ENCODE measurements at regions not wholly inside any gene's neighbourhood (a gene's known extent, or its start where the extent isn't known, plus 50 kb on each side); places are given as distances from the start of the nearest gene placed in this dataset.

DNA sequence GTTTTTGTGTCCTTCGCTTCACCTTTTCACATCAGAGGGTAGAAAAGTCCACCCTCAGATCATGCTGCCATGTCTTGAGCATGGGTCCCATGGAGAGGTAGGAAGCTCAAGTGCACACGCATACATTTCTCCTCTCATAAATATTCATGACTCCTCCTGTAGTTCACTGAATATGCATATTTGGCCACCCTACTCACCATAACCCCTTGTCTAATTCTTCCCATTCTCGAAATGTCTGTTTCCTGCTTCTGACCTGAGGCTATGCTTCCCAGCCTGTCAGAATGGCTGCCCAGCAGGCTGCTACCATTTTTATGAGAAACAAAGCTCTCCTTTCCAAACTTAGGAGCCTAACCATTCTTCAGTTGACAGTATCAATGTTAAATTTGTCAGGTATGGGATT, 86.5 kb downstream of the ADRA2C start:
- no peak for DNase-seq

DNA sequence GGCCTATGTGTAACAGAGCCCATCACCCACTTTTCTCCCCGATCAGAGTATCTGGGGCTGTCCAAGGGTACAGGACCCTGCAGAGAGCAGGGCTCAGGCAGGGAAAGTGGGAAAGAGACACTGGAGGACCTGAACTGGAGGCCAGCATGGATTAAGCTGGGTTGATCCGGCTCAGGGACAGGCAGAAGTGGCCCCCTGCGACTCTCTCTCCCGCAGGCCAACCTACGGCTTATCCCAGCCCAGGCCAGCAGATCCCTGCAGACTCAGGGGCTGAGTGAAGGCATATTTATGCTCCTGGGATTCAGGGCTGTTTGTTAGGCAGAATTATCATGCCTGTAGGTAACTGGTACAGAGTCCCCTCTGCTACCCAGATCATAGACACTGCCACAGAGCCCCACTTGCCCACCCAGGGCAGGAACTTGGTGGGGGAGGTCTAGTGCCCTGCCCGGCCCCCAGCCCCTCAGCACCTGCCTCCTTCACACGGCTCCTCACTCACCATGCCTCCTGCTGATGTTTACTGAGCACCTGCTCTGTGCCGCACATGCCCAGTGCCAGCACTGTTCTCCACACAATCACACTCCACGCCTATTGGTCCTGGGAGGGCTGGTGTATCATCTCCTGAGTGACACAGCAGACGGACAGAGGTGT, 87.3 kb downstream of the ADRA2C start:
- no peak for DNase-seq

DNA sequence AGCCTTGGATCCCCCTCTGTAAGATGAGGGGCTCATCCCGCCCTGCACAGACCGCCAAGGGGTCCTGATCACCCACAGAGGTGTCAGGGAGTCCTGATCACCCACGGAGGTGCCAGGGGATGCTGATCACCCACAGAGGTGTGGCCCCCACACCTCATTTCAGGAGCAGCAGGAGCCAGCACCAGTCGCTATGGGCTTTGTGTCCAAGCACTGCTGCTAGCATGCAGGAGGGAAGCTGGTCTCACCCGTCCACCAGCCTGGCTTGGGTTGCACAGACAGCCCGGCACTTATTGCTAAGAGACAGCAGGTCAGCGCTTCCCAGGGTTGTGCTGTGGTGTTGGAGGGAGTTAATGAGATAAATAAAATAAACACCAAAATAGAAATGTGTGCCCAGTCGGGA, 88.5 kb downstream of the ADRA2C start:
- no peak for DNase-seq

DNA sequence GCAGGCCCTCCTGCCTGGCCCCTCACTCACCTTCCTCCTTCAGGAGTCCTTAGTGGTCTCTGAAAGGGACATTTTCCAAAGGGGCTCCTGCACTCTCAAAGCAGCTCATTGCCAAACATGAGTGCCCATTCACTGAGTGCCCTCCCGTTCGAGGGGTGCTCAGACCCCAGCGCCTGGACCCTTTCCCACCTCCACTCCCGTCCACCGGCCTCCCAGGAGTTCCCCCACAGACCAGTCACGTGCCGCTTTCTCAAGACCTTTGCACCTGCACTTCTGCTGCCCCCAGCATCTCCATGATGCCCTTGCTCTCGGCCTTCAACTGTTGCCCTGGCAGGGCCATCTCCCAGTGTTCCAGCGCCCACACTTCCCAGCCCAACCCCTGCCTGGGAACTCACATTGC, 89.5 kb downstream of the ADRA2C start:
- DNase-seq: no peak

DNA sequence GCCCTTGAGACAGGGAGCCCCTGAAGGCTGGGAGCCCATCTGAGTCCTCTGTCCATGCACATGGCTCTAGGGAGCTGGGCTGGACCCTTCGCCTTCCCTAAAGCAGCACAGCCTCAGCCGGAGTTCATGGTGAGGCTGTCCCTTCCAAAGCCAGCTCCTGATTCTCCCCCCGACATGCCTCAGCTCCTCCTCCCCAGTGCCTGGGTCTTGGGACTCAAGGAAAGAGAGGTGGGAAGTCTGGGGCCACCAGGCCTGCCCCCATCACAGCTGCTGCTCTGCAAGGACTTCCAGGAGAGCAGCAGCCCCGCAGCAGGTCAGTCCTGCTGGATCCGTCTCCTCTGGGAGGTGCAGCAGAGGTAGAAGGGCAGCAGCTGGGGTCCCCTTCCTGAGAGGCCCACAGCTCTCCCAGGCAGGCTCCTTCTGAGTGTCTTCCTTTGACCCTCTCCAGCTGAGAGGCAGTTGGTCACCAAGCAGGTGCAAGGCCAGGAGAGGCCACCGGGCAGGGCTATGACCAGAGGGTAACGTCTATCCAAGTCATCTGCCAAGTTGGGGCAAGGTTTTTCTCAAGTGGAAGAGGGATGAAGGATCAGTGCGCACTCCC, 90.5 kb downstream of the ADRA2C start:
- no peak for DNase-seq

DNA sequence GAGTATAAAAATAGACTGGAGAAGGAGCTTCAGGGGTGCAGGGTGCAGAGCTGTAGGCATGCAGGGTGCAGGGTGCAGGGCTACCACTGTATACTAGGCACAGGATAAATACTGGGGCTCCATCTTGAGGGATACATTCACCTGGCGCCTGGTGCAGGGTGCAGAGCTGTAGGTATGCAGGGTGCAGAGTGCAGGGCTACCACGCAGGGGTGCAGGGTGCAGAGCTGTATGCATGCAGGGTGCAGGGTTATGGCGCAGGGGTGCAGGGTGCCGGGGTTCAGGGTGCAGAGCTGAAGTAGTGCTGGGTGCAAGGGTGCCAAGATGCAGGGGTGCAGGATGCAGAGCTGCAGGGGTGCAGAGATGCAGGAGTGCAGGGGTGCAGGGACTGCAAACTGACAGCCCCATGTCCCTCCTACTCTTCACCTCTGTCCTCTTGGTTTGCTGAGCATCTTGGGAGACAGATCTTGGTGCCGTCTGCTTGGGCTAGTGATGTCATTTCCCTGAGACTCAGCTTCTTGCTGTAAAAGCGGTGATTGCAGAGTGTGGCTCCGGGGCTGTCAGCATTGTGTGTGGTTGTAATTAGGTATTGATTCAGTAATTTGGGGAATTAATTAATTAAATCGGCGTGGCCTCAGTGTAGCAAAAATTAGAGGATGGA, 91.2 kb downstream of the ADRA2C start:
- no peak for DNase-seq

DNA sequence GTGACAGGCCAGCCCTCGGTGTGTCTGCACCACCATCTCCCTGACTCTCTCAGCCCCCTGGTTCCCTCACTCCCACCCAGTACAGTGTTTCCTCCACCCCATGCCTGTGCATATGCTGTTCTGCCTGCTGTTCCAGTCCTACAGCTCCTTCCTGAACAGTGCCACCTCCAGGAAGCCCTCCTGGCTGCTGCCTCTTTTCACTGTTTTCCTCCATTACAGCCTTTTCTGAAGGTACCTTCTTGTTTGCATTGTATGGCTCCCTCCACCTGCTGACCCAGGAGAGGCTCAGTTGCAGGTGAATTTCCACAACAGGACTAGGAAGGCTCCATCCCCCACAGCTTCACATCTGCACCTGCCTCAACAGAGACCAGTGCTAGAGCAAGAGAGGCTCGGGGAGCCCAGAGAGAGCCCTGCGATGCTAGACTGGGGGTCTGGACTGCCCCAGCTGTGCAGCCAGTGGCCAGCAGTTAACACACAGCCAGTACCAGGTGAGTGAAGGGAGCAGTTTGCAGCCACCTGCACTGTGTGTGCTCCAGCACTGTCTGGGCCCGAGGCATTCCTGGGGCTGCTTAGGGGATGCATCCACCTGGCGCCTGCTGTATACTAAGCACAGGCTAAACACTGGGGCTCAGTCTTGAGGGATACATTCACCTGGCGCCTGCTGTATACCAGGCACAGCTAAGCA, 92.0 kb downstream of the ADRA2C start:
- DNase-seq: no peak

DNA sequence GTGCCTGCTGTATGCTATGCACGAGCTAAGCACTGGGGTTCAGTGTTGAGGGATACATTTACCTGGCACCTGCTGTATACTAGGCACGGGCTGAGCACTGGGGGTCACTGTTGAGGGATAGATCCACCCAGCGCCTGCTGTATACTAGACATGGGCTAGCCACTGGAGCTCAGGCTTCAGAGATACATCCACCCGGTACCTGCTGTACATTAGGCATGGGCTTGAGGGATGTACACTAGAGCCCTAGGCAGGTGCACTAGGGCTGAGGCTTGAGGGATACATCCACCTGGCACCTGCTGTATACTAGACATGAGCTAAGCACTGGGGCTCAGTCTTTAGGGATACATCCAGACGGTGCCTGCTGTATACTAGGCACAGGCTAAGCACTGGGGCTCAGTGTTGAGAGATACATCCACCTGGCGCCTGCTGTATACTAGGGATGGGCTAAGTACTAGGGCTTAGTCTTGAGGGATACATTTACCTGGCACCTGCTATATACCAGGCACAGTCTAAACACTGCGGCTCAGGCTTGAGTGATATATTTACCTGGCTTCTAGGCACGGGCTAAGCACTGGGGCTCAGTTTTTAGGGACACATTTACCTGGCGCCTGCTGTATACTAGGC, 92.7 kb downstream of the ADRA2C start:
- no peak for DNase-seq

DNA sequence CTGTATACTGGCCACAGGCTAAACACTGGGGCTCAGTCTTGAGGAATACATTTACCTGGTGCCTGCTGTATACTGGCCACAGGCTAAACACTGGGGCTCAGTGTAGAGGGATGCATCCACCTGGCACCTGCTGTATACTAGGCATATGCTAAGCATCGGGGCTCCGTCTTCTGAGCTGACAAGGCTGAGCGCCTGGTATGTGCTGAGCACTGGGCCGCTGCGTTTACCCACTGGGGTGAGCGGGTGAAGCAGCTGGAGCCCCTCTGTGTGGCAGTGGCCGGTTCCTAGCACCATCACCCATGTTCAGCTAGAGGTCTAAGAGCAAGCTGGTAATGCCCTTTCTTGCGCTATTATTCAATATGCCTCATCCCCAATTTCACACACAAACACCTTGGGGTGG, 93.4 kb downstream of the ADRA2C start:
- DNase-seq: no peak

DNA sequence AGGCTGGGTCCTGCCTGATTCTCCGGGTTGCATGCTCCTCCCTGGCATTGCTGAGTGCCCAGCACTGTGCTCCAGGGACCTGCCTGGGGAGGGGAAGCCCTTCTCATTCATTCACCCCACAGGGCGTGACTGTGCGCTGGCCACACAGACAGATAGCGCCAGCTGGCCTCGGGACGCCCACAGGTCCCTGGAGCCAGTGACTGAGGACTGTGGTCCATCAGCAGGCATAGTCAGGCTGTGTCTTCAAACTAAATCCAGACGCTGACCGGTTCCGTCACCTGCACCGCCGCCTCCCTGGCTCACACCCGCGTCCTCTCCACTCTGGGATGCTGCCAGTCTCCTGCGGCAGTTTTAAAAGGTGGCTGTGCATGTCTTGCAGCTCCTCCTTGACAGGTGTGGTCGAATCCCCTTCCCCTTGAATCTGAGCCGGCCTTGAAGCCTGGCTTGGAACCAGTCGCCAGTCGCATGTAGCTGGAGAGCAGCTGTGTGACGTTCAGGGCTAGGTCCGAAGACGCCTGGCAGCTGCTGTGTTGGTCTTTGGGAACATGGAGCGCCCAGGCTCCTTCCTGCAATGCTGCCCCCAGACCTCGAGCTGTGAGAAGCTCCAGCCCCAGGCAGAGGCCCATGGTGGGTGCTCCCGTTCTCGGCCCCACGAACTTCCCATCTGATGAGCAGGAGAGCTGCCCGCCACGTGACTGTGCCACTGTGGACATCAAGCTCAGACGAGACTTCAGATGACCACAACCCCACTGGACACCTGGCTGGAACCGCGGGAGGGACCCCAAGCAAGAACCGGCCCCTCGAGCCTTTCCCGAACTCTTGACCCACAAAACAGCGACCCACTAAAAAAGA, 94.1 kb downstream of the ADRA2C start:
- no peak for DNase-seq

DNA sequence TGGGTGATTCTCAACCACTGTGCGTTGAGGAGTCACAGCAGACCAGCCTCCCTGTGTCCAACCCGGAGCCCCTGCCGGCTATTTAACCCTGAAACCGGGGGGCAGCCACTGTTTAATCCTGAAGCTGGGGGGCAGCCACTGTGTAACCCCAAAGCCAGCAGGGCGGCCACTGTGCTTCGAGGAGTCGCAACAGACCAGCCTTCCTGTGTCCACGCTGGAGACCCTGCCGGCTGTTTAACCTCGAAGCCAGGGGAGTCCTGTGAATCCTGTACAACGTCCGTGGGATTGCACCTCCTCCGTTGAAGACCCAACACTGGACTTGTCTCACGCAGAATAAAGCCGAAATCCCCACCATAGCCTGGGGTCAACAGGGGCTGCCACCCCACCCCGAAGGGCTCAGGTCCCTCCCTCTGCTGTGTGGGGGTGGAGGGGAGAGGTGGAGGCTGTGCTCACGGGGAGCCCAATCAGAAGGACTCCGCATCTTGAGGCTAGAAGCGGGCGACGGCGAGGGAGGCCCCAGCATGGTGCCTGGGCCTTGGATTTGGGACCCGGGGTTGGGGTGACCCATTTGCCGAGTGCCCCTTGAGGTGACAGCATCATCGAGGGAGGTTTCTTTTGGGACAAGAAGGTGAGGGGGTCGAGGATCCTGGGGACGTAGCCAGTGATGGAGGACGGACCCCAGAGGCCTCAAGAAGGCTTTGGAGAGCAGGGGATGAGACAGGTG, 94.9 kb downstream of the ADRA2C start:
- DNase-seq: no peak

DNA sequence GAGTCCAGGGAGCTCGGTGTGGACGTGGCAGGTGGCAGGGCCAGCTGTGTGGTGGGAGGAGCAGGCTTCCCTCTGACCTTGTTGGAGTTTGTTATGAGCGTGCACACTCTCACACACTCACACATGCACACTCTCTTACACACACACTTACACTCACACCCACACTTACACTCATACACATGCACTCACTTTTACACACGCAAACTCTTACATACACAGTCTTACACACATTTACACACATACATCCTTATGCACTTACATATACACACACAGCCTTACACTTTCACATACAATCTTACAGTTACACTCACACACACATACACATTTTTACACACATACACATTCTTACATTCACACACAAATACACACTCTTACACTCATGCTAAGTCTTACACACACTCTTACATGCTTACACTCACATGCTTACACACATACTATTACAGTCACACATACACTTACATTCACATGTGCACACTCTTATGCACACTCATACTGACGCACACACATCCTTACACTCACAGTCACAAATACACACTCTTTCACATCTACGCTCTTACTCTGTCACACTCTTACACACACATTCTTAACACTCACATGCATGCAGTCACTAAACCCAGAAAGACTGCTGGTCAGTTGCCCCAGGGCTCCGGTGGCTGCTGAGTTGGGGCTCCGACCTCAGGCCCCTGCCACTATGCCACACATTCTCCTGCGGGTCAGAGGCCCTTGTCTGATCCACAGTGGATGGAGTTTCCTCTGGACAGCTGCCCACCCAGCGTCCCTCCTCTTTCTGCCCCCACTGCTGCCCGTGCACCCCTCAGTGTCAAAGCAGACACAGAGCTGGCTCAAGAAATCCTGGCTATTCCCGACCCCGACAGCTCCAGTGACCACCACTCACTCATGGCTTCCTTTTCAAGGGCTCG, 95.8 kb downstream of the ADRA2C start:
- DNase-seq: no peak

DNA sequence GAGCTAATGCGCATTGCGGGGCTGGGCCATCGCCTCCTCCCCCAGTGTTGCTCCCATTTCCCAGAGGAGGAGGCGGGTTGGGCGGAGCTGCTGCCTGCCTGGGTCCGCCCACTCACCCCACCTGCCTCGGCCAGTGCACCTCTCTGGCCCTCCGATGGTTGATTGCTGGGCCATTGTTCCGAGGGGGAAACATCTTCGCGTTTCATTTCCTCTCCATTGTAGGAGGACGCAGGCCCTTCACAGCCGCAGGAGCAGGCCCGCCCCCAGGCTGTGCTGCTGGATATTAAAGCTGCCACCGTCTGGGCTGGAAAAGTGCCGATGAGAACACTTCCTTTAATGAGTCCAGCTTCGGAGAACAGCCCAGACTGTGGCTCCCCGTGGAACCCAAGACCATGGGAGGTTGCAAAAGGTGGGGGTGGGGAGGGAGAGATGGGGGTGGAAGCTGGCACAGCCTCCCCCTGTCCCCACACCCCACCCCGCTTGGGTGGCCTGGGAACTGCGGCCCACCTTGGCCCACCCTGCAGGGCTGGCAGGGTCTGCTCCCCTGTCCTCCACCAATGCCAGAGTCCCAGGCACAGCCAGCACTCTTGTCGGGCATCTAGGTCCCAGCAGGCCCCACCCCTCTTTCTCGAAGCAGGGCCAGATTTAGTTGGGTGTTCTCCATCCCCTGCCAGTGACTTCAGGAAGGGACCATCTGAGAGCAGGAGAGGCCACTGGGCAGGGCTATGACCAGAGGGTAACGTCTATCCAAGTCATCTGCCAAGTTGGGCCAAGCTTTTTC, 96.6 kb downstream of the ADRA2C start:
- DNase-seq: no peak

DNA sequence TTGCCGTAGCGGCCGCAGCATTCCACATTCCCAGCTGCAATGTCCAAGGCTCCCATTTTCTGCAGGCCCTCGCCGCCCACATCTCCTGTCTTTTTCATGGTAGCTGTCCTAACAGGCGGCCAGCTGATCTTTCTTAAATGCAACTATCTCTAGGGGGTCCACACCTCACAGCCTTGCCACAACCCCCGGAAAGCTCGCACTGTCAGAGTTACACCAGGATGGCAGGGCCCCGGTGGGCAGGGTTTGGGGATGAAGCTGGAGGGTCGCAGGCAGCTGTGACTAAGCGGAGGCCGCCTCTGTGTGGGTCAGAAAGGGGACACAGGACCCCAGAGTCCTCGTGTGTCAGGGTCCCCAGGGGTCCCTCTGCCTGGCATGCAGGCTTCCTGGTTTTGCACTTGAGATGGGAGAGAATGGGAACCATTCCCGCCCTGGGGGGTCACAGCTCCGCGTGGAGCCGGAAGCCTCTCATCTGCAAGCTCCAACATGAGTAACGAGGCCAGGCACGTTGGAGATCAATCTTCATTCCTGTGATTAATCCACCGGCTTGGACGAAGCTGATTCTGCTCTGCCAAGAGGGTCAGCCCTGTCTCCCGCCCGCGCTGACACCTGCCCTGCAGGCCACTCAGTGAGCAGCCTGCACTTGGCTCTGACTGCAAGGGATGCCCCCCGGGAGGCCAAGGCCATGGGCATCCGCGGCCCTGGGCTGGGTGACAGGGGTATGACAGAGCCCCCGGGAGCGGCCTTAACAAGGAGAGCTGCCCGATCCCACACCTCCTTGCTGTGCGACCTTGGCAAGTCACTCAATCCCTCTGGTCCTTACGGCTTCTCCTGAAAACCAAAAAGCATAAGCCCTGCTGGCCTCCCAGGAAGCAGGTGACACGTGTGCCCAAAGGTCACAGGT, 97.9 kb downstream of the ADRA2C start:
- no peak for DNase-seq

DNA sequence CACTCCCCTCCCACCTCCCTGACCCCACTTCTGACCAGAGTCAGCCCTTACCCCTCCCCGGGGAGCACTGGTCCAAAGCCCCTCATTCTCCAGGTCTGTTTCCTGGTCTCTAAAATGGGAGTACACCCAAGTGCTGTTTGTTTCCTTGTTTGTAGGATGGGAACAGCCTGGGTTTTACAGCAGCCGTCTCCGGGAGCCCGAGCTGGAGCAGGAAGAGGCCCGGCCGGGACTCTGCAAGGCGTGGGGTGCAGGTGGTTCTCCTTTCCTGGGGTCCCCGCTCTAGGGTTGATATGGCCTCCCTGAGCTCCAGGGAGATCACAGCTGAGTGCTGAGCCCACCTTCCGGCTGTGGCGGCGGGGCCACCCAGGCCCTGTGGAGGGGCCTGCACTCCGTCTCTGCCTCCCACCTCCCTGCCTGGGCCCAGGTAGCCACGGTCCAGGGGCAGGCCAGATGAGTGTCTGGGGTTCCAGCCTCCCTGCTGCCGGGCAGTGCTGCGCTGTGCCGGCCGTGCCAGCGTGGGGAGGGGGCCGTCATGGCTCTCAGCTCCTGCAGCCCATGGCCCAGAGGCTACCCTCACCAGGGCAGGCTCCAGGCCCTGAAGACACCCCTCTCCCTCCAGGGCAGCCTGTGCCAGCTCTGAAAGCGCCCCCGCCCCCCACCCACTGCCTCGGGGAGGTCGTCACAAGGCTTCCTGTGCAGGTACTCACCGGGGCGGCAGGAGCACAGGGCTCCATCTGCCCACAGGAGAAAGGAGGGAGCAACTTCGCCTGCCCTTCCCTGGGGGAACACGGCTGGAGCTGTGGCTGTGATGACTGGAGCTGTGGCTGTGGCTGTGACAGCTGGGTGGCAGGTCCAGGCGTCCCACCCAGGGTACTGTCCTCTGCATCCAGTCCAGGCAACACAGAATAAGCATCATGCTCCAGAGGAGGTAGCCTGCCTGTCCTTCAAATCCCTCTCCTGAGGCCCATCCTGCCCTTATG, 98.8 kb downstream of the ADRA2C start:
- DNase-seq: no peak

DNA sequence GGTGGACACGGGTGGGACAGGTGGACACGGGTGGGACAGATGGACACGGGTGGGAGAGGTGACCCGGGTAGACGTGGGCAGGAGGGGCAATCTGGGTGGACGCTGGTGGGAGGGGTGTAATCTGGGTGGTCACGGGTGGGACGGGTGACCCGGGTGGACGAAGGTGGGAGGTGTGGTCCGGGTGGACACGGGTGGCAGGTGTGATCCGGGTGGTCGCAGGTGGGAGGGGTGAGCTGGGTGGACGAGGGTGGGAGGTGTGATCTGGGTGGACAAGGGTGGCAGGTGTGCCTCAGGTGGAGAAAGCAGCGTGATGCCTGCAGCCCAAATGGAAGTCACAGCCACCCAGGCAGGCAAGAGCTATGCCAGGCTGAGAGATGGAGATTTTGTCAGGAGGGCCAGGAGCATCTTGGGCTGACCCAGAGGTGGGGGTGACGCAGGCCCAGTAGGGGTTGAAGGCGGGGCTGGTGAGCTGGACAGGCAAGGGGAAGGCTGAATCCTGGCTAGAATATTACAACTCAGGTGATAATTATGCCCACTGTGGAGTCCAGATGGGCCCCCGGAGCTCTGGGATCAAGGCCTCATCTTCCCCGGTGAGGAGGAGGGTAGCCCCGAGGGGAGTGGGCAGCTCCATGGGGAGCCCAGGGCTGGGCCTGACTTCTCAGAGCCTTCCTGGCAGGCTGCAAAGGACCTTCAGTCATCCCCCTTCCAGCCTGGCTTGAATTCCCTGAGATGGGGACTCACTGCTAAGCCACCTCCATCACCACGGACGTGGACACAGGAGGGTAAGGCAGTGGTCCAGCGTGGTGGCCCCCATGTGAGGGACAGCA, 100.0 kb downstream of the ADRA2C start:
- no peak for DNase-seq

DNA sequence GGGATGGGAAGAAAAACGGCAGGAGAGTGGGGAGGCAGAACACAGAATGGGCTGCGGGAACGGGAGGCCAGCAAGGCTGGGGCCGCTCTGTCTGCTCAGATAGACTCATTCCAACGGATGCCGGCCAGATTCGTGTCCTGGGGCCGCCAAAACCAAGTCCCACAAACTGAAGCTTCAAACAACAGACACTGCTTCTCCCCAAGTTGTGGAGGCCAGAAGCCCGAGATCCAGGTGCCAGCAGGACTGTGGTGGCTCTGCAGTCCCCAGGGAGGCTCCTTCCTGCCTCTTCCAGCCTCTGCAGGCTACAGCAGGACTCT, 100.6 kb downstream of the ADRA2C start:
- DNase-seq: no peak

Measured in NCI-H1105 (cell line).